Esophagus muscularis mucosa (tissue), 4 donors: ENCODE measurements at regions not wholly inside any gene's neighbourhood (a gene's known extent, or its start where the extent isn't known, plus 50 kb on each side); places are given as distances from the start of the nearest gene placed in this dataset.

Source experiments
- DNase-seq: peaks from one replicate; pipeline ENCODE4 v3.0.0-alpha.2; 2017; ENCODE audit errors: extremely low spot score
- H3K27ac ChIP-seq, 4 donors: fragments of 200-600 bp; sonication (generic); replicated peaks in 1 of 4; 1 replicate in 3 of 4; 2 replicates in 1 of 4; pipeline ENCODE4 v1.5.1; 2016 to 2019; ENCODE audit warnings: mild to moderate bottlenecking in 1 of 4
- H3K27me3 ChIP-seq, 4 donors: fragments of 200-600 bp; sonication (generic); one replicate each; pipeline versions ENCODE4 v1.5.1 to v1.6.0; 2016 to 2019
- H3K36me3 ChIP-seq, 4 donors: fragments of 200-600 bp; sonication (generic); one replicate each; pipeline ENCODE4 v1.5.1; 2016 to 2019
- H3K4me1 ChIP-seq, 4 donors: fragments of 200-600 bp; sonication (generic); one replicate each; pipeline ENCODE4 v1.5.1; 2016 to 2019
- H3K4me3 ChIP-seq, 4 donors: fragments of 200-600 bp; sonication (generic); 1 replicate in 2 of 4; 2 replicates in 2 of 4; pipeline ENCODE4 v1.5.1; 2016 to 2019; ENCODE audit warnings: mild to moderate bottlenecking in 4 of 4, moderate library complexity in 1 of 4
- H3K9me3 ChIP-seq, 4 donors: fragments of 200-600 bp; sonication (generic); 1 replicate in 3 of 4; 2 replicates in 1 of 4; pipeline ENCODE4 v1.5.1; 2016 to 2019
- EP300 ChIP-seq: sonication (generic); formaldehyde crosslinking; IDR thresholded peaks from one replicate; pipeline ENCODE4 v1.6.1; 2017; ENCODE audit warnings: antibody characterized with exemption
- POLR2A ChIP-seq: fragments of 450-650 bp; IDR thresholded peaks from one replicate; pipeline ENCODE4 v1.6.1; 2017; ENCODE audit warnings: antibody characterized with exemption, moderate library complexity, mild to moderate bottlenecking, low read depth
- POLR2AphosphoS5 ChIP-seq, 2 donors: sonication (generic); formaldehyde crosslinking; IDR thresholded peaks; one replicate each; pipeline ENCODE4 v1.6.1; 2017; ENCODE audit warnings: antibody characterized with exemption in 2 of 2
- WGBS: methylation state at CpG from one replicate; pipeline ENCODE4 v1.1.5; 2018; 5-methylcytosine and 5-hydroxymethylcytosine counted together
- intact Hi-C: fragments of 100-400 bp; cut with DNase I; formaldehyde crosslinking; loops from one replicate; pipeline ENCODE4 v1.15.1; 2023
- TF ChIP-seq, protein P1 (sequence below), 3 experiments: fragments of 200-600 bp in 2 of 3; fragments of 450-650 bp in 1 of 3; sonication (generic) in 2 of 3; IDR thresholded peaks; one replicate each; pipeline ENCODE4 v1.5.1; 2017 to 2019; ENCODE audit warnings: antibody characterized with exemption in 3 of 3, mild to moderate bottlenecking in 2 of 3, moderate library complexity in 1 of 3

DNA sequence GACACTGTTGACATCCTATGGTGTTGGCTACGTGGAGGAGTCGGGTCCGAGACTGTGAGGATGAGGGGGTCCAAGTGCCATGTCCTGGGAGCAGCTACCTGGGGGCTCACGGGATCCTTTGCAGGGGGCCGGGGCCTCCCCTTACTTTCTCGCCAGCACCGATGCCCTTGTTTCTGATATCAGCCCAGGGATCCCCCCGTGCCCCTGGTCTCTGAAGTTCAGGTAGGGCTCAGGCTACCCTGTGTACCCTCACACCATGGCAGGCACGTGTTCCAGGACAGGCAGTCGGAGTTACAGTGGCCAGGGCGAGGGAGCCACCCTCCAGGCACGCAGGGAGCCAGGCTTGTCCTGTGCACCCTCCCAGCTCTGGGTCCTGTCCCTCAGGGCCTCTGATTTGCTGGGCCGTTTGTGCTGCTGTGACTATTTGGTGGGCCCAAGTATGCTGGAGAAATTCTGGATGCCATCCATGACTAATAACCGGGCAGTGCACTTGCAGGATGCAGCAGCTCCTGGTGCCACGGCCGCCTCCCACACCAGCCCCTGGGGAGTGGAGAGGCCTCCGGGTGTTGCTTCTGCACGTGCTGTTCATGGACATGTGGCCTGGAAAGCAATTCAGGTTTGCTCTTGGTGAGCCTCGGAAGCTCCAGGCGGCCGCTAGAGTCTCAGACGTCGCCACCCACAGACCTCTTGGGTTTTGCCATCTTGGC, 93.1 kb upstream of the SFSWAP start:
- no peak for DNase-seq
- no peak overlapping the region for H3K4me3 ChIP-seq
- no peaks in the 10 kb centered on the region for H3K36me3 ChIP-seq
- no peak overlapping the region for H3K27ac ChIP-seq
- H3K27me3 ChIP-seq, result peaks cover 0 to 76% (median 6%) of the 10 kb centered on the region in 4 donors
- TF ChIP-seq POLR2A (no peak), EP300 (no peak), POLR2AphosphoS5 (IDR thresholded peaks at IDR 0.05) (no peak)
- TF ChIP-seq, protein P1, sequence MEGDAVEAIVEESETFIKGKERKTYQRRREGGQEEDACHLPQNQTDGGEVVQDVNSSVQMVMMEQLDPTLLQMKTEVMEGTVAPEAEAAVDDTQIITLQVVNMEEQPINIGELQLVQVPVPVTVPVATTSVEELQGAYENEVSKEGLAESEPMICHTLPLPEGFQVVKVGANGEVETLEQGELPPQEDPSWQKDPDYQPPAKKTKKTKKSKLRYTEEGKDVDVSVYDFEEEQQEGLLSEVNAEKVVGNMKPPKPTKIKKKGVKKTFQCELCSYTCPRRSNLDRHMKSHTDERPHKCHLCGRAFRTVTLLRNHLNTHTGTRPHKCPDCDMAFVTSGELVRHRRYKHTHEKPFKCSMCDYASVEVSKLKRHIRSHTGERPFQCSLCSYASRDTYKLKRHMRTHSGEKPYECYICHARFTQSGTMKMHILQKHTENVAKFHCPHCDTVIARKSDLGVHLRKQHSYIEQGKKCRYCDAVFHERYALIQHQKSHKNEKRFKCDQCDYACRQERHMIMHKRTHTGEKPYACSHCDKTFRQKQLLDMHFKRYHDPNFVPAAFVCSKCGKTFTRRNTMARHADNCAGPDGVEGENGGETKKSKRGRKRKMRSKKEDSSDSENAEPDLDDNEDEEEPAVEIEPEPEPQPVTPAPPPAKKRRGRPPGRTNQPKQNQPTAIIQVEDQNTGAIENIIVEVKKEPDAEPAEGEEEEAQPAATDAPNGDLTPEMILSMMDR (IDR thresholded peaks at IDR 0.05), result no peak
- 76% methylated on average over 9 of the region's 23 CpGs for WGBS
- intact Hi-C loops, result no loop called here
- H3K4me1 ChIP-seq, result peaks cover 0 to 7% (median 3%) of the 10 kb centered on the region in 4 donors
- H3K9me3 ChIP-seq, result no peaks in the 10 kb centered on the region

- H3K27ac ChIP-seq, result no peak overlapping the region
- TF ChIP-seq, protein P1 (IDR thresholded peaks at IDR 0.05), result no peak
- TF ChIP-seq EP300 (no peak), POLR2AphosphoS5 (IDR thresholded peaks at IDR 0.05) (no peak)
- WGBS, result 23% methylated on average over 14 of the region's 14 CpGs
- no peaks in the 10 kb centered on the region for H3K9me3 ChIP-seq
- no peak overlapping the region for H3K4me3 ChIP-seq
- DNase-seq, result no peak
- no peaks in the 10 kb centered on the region for H3K36me3 ChIP-seq
- peaks cover 0 to 72% (median 6%) of the 10 kb centered on the region in 4 donors for H3K27me3 ChIP-seq
- intact Hi-C loops, result no loop called here
- H3K4me1 ChIP-seq, result peaks cover 0 to 7% (median 3%) of the 10 kb centered on the region in 4 donors
Measured at GRCh38 chr12:131618303-131618658, 92.6 kb upstream of the SFSWAP start.

DNA sequence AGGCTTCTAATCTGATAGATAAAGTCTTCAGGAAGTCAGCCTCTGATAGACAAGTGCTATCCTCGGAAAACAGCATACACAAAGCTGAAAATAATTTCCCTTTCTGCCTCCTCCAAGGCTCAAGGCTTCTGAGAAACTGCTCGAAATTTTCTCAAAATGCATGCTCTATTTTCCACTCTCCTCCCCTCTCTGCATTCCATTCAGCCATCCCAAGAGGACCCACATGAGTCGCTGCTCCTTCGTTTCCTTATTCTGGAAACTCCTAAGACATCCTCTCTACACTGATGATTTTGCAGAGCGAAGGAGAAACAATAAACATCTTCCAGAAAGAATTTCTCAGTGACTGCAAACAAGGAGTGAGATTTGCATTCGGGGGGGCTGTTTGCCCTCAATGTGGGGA, 92.2 kb upstream of the SFSWAP start:
- H3K4me1 ChIP-seq, result peaks cover 0 to 7% (median 3%) of the 10 kb centered on the region in 4 donors
- WGBS, result 50% methylated on average over 6 of the region's 6 CpGs
- H3K36me3 ChIP-seq, result no peaks in the 10 kb centered on the region
- intact Hi-C loops, result no loop called here
- no peaks in the 10 kb centered on the region for H3K9me3 ChIP-seq
- TF ChIP-seq POLR2A (no peak), POLR2AphosphoS5 (IDR thresholded peaks at IDR 0.05) (no peak), EP300 (no peak)
- TF ChIP-seq, protein P1 (IDR thresholded peaks at IDR 0.05), result no peak
- H3K27ac ChIP-seq, result no peak overlapping the region
- no peak for DNase-seq
- H3K4me3 ChIP-seq, result no peak overlapping the region
- peaks cover 0 to 72% (median 6%) of the 10 kb centered on the region in 4 donors for H3K27me3 ChIP-seq

DNA sequence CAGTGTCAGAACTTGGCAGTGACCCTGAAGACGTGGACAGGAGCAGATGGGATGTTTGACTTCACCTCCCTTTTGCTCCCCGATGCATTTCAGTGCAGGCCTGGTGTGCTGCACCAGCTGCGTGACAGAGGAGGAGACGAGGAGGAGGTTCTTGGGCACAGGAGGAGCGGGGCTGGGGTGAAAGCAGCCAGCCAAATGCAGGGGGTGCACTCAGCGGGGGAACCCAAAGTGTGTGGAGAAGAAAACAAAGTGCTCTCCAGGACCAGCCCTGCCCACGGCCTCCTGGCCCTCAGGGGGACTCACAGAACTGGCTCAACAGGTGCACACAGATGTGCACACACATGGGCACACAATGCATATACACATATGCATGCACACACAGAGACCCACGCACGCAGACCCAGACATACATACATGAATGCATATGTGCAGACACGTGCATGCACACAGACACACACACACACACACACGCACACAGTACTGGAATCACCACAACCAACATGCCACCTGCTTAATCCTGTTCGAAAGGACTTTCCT, 91.7 kb upstream of the SFSWAP start:
- Histone ChIP-seq H3K27me3 (peaks cover 0 to 72% (median 6%) of the 10 kb centered on the region in 4 donors), H3K4me1 (peaks cover 0 to 7% (median 3%) of the 10 kb centered on the region in 4 donors), H3K27ac (no peak overlapping the region), H3K36me3 (no peaks in the 10 kb centered on the region), H3K4me3 (no peak overlapping the region), H3K9me3 (no peaks in the 10 kb centered on the region)
- intact Hi-C loops, result no loop called here
- WGBS, result 46% methylated on average over 12 of the region's 12 CpGs
- DNase-seq, result no peak
- TF ChIP-seq, protein P1 (IDR thresholded peaks at IDR 0.05), result no peak
- TF ChIP-seq EP300, result no peak
- TF ChIP-seq POLR2A, result no peak
- TF ChIP-seq POLR2AphosphoS5 (IDR thresholded peaks at IDR 0.05), result no peak
